ENCODE measurements at regions not wholly inside any gene's neighbourhood (a gene's known extent, or its start where the extent isn't known, plus 50 kb on each side); places are given as distances from the start of the nearest gene placed in this dataset.

GRCh38 chr13:74305876-74306275, 171.7 kb upstream of the KLF12 start:
- TF ChIP-seq CTCF (IDR thresholded peaks at IDR 0.05 in 8 of 11, conservative IDR thresholded peaks at IDR 0.05 in 3 of 11), result no peak
- no peak for TF ChIP-seq POLR2A (IDR thresholded peaks at IDR 0.05)
- no peak for TF ChIP-seq POLR2AphosphoS5 (IDR thresholded peaks at IDR 0.05)

All from spleen (tissue), 7 donors.